Sigmoid colon (tissue), 4 donors: ENCODE measurements at regions not wholly inside any gene's neighbourhood (a gene's known extent, or its start where the extent isn't known, plus 50 kb on each side); places are given as distances from the start of the nearest gene placed in this dataset.

Experiments
- CTCF ChIP-seq, 4 experiments: fragments of 450-650 bp in 3 of 4; fragments of 200-600 bp in 1 of 4; IDR thresholded peaks; one replicate each; pipeline ENCODE4 v1.5.1; 2016 to 2019; ENCODE audit warnings: antibody characterized with exemption in 4 of 4, mild to moderate bottlenecking in 3 of 4, moderate library complexity in 2 of 4
- EP300 ChIP-seq, 4 donors: sonication (generic); formaldehyde crosslinking; IDR thresholded peaks; one replicate each; pipeline ENCODE4 v1.6.1; 2017; ENCODE audit warnings: antibody characterized with exemption in 4 of 4
- POLR2A ChIP-seq, 2 donors: fragments of 450-650 bp; IDR thresholded peaks; one replicate each; pipeline ENCODE4 v1.6.1; 2016; ENCODE audit warnings: antibody characterized with exemption in 2 of 2, mild to moderate bottlenecking in 2 of 2, moderate library complexity in 2 of 2

DNA sequence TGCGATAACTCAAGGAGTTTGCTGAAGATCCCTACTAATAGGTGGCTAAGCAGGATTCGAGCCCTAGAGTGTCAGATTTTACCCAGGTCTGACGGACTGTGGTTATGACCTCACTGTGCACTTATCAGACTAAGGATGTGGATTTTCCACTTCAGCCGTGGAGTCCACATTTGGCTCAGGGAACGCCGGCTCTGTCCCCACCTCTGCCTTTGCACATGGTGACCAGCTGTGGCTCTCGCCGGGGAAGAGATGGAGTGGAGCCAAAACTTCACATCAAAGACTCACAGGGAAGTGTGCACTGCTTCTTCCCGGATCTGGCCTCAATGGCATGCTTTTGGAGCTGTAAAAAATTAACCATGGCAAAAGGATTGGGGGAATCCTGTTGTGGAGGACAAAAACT is 249.3 kb upstream of the APCDD1 start:
- TF ChIP-seq EP300 (IDR thresholded peaks at IDR 0.05) (no peak), CTCF (IDR thresholded peaks at IDR 0.05) (no peak), POLR2A (IDR thresholded peaks at IDR 0.05) (no peak)
